CD1c-positive myeloid dendritic cell (primary cell): ENCODE measurements at regions not wholly inside any gene's neighbourhood (a gene's known extent, or its start where the extent isn't known, plus 50 kb on each side); places are given as distances from the start of the nearest gene placed in this dataset.
"Not testable (repeated sequence)": the region's sequence is repeated elsewhere in the genome, so short reads cannot be mapped to it uniquely, and the experiment has no call there.

Source experiments
- DNase-seq: peaks from one replicate; pipeline ENCODE4 v3.0.0-alpha.2; 2016; ENCODE audit errors: extremely low spot score

GRCh38 chr2:175872721-175873120 lies 129.3 kb downstream of the LNPK start:
- no peak for DNase-seq

- DNase-seq, result no peak
Observed at GRCh38 chr2:175872005-175872348, 130.1 kb downstream of the LNPK start.

- DNase-seq, result no peak
Observed at GRCh38 chr2:175871331-175872004, 130.6 kb downstream of the LNPK start.

DNA sequence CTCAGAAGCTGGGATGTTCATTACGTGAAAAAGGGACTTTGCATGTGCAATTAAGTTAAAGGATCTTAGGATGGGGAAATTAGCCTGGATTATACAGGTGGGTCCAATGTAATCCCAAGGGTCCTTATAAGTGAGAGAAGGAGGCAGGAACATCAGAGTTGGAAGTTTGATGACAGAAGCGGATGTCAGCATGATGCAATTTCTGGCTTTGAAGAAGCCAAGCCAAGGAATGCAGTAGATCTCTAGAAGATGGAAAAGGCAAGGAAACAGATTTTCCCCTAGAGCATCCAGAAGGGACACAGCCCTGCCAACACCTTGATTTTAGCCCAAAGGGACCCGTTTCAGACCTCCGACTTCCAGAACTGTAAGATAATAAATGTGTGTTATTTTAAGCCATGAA lies 136.4 kb downstream of the LNPK start:
- no peak for DNase-seq

- no peak for DNase-seq
Observed at GRCh38 chr2:175864137-175864850, 137.8 kb downstream of the LNPK start.

- DNase-seq, result no peak
Observed at GRCh38 chr2:175861958-175862357, 140.1 kb downstream of the LNPK start.

DNA sequence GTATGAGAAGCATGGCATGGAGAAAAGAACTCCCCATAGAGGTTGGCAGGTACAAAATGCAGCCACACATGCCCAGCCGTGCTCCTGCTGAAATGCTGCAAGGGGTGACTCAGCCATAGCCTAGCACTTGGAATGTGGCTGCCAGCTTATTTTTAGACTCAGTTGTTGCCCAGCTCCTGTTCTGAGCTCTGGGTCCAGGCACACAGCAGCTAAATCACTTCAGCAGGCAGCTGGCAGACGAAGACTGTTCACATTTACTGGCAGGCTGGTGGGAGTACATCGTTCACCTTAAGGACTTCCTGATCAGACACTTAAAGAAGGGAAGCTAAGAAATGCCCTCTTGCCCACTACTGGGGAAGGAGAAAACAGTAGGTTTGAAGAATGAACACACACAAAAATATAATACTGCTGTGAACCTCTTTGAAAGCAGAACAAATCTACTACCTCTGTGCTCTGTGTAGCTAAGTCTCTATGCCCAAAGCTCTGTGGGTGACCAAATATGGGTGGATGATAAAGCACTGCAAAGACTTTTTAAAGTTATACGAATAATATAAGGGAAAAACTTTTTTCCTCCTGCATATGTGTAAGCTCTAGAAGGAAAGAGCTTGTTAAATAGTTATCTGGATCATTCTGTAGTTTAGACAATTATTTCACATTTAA lies 146.1 kb downstream of the LNPK start:
- no peak for DNase-seq

DNA sequence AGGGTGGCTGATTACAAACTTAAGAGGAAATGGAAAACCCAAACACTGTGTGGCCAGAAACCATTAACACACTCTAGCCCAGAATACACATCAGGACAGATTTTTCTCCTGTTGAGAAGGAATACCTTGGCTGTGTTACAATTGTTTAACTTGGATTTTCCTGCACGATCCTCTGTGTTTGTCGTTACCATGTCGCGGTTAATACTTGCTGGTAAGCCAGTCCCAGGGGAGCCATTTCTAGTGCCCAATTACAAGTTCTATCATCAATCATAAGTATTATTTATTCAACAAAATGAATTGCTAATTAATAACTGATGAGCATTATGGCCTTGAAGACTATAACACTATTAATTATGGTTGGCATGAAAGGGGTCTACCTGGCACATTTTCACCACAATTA lies 146.8 kb downstream of the LNPK start:
- DNase-seq, result no peak

GRCh38 chr2:175854665-175855064 lies 147.4 kb downstream of the LNPK start:
- DNase-seq, result no peak

DNA sequence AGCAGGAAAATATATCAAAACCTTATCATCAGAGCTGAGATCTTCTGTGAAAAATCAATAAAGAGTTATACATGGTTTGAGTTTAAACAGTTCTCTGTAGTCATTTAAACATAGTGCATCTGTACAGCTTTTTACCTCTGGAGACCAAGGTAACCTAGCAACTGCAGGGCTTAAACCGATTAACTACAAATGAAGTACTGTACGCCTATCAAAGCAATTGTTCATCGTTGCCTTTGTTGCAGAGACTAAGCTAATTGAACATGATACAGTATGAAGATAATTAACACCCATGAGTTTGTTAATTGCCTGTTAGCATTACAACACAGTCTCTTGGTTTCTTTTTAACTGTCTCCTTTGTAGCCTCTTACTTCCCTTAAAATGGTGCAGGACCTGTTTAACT lies 147.9 kb downstream of the LNPK start:
- DNase-seq, result no peak

GRCh38 chr2:175853616-175853890 lies 148.5 kb downstream of the LNPK start:
- DNase-seq, result no peak

DNA sequence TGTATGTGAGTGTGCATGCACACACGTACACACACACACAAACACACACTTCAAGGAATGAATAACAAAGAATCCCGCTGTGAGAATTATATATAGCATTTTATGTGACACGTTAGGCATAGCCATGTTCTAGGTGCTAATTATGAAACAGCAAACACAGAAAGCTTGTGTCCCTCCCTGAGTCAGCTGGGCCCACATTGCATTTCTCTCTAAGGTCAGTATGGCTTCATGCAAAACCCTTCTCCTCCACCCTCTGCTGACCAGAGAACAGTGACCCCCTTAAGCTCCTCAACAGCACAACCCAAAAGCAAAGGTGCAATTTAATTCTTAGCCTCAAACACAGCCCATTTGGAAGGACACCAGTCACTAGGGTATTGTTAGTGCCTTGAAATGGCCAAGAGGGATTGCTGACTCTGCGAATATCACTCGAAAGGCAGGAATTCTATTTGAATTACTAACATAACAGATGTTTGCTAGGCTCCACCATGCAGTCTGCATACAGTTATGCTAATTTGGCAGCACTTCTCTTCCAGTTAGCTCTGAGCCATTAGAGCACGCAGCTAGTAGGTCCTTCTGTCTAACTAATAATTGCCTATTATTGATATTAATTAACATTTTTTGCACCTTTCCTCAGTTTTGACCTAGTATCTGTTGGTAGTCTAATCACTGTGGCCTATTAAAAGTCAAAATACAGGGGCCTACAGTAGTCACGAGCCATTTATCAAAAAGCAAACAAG lies 149.0 kb downstream of the LNPK start:
- DNase-seq, result no peak

DNA sequence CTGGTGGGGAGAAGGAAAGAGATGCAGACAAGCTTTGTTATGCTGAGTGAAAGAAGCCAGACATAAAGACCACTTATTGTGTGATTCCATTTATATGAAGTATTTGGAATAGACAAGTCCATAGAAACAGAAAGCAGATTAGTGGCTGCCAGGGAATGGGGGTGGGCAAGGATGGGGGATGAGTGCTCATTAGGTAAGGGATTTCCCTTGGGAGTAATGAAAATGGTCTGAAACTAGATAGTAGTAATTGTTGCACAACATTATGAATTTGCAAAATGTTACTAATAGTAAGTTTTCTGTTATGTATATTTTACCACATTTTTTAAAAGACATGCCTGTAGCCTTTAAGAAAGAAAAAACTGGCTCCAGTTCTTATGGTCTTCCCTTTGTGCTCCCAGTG lies 154.9 kb downstream of the LNPK start:
- DNase-seq, result no peak

DNA sequence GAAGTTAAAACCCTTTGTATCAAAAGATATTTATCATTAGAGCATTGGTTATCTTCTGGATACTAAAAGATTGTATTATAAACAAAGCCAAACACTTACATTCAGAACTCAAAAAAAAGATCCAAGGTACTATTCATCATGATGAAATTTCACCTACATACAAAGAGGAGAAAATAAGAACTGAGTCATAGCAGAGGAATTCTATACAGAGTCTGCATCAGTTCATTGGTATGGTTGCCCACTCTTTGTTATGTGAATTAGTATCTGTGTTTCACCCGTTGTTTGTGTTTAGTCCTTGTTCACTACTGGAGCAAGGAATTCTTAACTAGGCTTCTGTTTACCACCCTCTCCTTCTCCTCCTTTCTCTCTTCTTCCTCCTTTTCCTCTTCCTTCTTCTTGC lies 157.9 kb downstream of the LNPK start:
- DNase-seq, result no peak

GRCh38 chr2:175843625-175844024 lies 158.4 kb downstream of the LNPK start:
- no peak for DNase-seq

DNA sequence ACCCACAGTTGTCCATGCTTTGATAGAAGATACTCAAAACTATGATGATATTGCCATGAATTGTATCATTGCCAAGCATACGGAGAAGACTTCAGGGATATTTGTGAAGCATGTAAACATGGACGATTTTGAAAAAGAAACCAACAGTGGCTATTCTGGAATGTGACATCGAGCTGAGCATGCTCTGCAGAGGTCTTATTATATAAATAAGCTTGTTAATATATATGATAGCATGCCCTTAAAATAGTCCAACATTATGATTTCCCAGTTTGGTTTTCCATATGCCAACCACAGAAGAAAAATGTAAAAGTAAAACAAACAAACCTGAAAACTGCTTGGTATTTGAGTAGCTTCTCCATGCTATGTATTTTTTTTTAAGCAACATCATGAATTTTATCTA lies 159.1 kb downstream of the LNPK start:
- no peak for DNase-seq

DNA sequence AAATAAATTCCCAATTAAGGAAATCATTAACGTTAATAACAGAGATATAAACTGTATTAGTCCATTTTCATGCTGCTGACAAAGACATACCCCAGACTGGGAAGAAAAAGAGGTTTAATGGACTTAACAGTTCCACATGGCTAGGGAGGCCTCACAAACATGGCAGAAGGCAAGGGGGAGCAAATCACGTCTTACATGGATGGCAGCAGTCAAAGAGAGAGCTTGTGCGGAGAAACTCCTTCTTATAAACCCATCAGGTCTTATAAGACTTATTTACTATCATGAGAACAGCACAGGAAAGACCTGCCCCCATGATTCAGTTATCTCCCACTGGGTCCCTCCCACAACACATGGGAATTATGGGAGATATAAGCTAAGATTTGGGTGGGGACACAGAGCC lies 161.3 kb downstream of the LNPK start:
- DNase-seq, result not testable (repeated sequence)

DNA sequence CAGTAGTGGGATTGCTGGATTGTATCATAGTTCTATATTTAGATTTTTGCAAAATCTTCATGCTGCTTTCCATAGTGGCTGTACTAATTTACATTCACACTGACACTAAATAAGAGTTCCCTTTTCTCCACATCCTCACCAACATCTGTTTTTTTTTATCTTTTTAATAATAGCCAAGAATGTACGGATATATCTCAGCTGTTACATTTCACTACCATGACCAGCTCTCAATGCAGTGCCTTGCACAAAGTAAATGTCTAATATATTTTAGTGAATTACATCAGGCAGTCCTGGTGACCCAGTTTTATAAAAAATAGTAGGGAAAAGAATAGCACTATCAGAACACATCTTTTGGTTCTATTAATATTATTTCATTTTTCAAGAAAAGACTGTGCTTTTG lies 161.8 kb downstream of the LNPK start:
- DNase-seq, result no peak

DNA sequence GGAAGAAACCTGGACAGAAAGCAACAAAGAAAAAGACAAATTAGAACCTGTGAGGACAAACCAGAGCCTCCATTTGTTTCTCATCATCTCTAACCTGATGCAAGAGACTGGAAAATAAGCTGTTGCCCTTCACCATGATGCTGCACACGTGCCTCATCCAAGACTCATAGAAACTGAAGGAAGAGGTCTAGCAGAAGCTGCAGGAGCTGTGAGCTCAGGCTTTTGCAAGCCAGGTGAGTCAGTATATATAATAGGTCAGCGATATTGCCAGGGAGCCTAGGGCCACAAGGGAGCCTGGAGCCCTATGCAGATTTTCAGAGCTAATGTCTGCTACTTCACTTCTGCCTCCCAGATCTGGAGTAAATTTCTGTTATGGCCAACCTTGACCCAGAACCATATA lies 163.1 kb downstream of the LNPK start:
- no peak for DNase-seq

DNA sequence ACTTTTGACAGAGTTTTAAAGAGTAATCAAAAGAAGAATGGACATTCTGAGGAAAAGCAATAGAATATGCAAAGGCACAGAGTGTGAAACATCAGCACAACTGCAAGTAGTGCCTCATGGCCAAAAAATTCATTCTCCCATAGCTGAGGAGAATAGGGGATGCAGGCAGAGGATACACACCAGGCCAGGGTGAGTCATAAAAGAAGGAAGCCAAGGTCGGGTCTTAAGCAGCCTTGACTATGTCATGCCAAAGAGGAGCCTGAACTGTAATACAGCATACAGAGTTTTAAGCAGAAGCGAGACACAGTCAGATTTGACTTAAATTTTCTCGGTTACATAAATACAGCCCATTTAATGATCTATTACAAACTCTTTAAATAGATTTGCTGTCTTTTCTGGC lies 165.0 kb downstream of the LNPK start:
- no peak for DNase-seq

DNA sequence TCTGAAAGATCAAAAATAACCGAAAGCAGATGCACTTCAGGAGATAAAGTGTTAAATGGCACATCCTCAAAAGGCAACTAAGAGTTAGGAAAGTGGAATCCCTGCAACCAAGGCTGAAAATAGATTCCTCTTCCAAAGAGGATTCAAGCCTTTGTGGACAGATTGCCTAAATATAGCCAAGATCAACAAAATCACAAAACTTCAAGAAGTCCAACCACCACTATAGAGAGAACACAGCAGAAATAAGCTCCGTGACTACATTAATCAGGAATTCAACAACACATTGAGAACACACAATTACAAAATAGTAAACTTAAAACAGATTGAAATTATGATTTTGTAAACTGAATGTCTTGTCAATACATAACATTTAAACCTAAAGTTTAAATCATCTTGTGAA lies 165.7 kb downstream of the LNPK start:
- no peak for DNase-seq

- no peak for DNase-seq
Observed at GRCh38 chr2:175834477-175834876, 167.6 kb downstream of the LNPK start.

- no peak for DNase-seq
Observed at GRCh38 chr2:175832866-175833265, 169.2 kb downstream of the LNPK start.
